Neural progenitor cell (in vitro differentiated cells): ENCODE measurements at regions not wholly inside any gene's neighbourhood (a gene's known extent, or its start where the extent isn't known, plus 50 kb on each side); places are given as distances from the start of the nearest gene placed in this dataset.

Experiments used
- CTCF ChIP-seq: fragments of 200-600 bp; sonication (generic); IDR thresholded peaks from 2 replicates; pipeline ENCODE4 v1.5.1; 2017; ENCODE audit warnings: antibody characterized with exemption, mild to moderate bottlenecking
- EZH2 ChIP-seq: fragments of 200-600 bp; sonication (generic); IDR thresholded peaks from 2 replicates; pipeline ENCODE4 v1.6.1; 2017; ENCODE audit warnings: antibody characterized with exemption, mild to moderate bottlenecking, moderate library complexity

- TF ChIP-seq CTCF = no peak
- no peak for TF ChIP-seq EZH2
These were observed 113.0 kb upstream of the TMEM170B start for GRCh38 chr6:11424395-11425034.
